Activated CD8-positive, alpha-beta T cell treated with anti-CD3 and anti-CD28 coated beads for 36 hours (primary cell): ENCODE measurements at regions not wholly inside any gene's neighbourhood (a gene's known extent, or its start where the extent isn't known, plus 50 kb on each side); places are given as distances from the start of the nearest gene placed in this dataset.

Experiments used
- ATAC-seq: fragments of 200-7000 bp; cut with Tn5 transposase; one replicate; pipeline ENCODE4 v1.10.0; 2021; ENCODE audit warnings: mild to moderate bottlenecking, moderate library complexity
- CTCF ChIA-PET: fragments of 350-600 bp; sonication (Branson Sonifier 250); formaldehyde crosslinking; loops from one replicate; lab custom pipeline; 2021; ENCODE audit warnings: antibody characterized with exemption; lab: Charles Lee
- POLR2A ChIA-PET: fragments of 350-600 bp; sonication (Branson Sonifier 250); formaldehyde crosslinking; loops from one replicate; lab custom pipeline; 2021; ENCODE audit warnings: antibody characterized with exemption; lab: Charles Lee
- DNase-seq: peaks from one replicate; pipeline ENCODE4 v3.0.0-alpha.2; 2020
- H3K27ac Mint-ChIP-seq: one replicate; pipeline ENCODE4 v1.8.0; 2021; ENCODE audit warnings: mild to moderate bottlenecking, mixed read lengths
- H3K27me3 Mint-ChIP-seq: one replicate; pipeline ENCODE4 v1.8.0; 2021; ENCODE audit warnings: mixed read lengths
- H3K36me3 Mint-ChIP-seq: one replicate; pipeline ENCODE4 v1.8.0; 2021; ENCODE audit warnings: low read depth, mixed read lengths
- H3K4me1 Mint-ChIP-seq: one replicate; pipeline ENCODE4 v1.8.0; 2021; ENCODE audit warnings: low read depth, mixed read lengths
- H3K4me3 Mint-ChIP-seq: one replicate; pipeline ENCODE4 v1.8.0; 2021; ENCODE audit warnings: mild to moderate bottlenecking, moderate library complexity, mixed read lengths
- H3K9me3 Mint-ChIP-seq: one replicate; pipeline ENCODE4 v1.8.0; 2021; ENCODE audit warnings: mixed read lengths
- CTCF ChIP-seq: fragments of 200-600 bp; IDR thresholded peaks from one replicate; pipeline ENCODE4 v1.8.0; 2022; ENCODE audit warnings: antibody characterized with exemption, mild to moderate bottlenecking
- intact Hi-C: fragments of 100-400 bp; cut with micrococcal nuclease; formaldehyde crosslinking; loops from one replicate; pipeline ENCODE4 v1.10.0; 2022

GRCh38 chr12:82047446-82047845, 288.3 kb upstream of the PPFIA2 start:
- POLR2A ChIA-PET, result no interaction called here
- DNase-seq (no peak), ATAC-seq (no peak)
- Mint-ChIP-seq H3K9me3 (no peaks in the 10 kb centered on the region), H3K4me1 (no peaks in the 10 kb centered on the region), H3K27me3 (peaks cover 4% of the 10 kb centered on the region), H3K4me3 (no peak overlapping the region), H3K27ac (no peak overlapping the region), H3K36me3 (no peaks in the 10 kb centered on the region)
- no peak for TF ChIP-seq CTCF
- CTCF ChIA-PET, result no interaction called here
- intact Hi-C loops, result no loop called here

- no peak overlapping the region for H3K4me3 Mint-ChIP-seq
- ATAC-seq (no peak), DNase-seq (no peak)
- TF ChIP-seq CTCF, result no peak
- H3K27ac Mint-ChIP-seq, result no peak overlapping the region
- no peaks in the 10 kb centered on the region for H3K9me3 Mint-ChIP-seq
- peaks cover 7% of the 10 kb centered on the region for H3K27me3 Mint-ChIP-seq
- H3K4me1 Mint-ChIP-seq, result no peaks in the 10 kb centered on the region
- intact Hi-C loops, result no loop called here
- CTCF ChIA-PET, result no interaction called here
- H3K36me3 Mint-ChIP-seq, result no peaks in the 10 kb centered on the region
- POLR2A ChIA-PET, result no interaction called here
Observed at GRCh38 chr12:82040987-82041743, 282.0 kb upstream of the PPFIA2 start.

GRCh38 chr12:82034769-82035168, 275.6 kb upstream of the PPFIA2 start:
- no peak for ATAC-seq
- DNase-seq, result no peak
- ChIA-PET CTCF (no interaction called here), POLR2A (no interaction called here)
- Mint-ChIP-seq H3K4me3 (no peak overlapping the region), H3K9me3 (peaks cover 10% of the 10 kb centered on the region), H3K27ac (no peak overlapping the region), H3K36me3 (no peaks in the 10 kb centered on the region), H3K27me3 (no peaks in the 10 kb centered on the region), H3K4me1 (no peaks in the 10 kb centered on the region)
- intact Hi-C loops, result no loop called here
- TF ChIP-seq CTCF, result no peak

- Mint-ChIP-seq H3K9me3 (peaks cover 5% of the 10 kb centered on the region), H3K4me3 (no peak overlapping the region), H3K27ac (no peak overlapping the region), H3K4me1 (no peaks in the 10 kb centered on the region), H3K36me3 (no peaks in the 10 kb centered on the region), H3K27me3 (no peaks in the 10 kb centered on the region)
- no peak for DNase-seq
- intact Hi-C loops, result no loop called here
- no peak for TF ChIP-seq CTCF
- ChIA-PET CTCF (no interaction called here), POLR2A (no interaction called here)
- ATAC-seq, result no peak
Observed at GRCh38 chr12:82029936-82030335, 270.8 kb upstream of the PPFIA2 start.

- DNase-seq, result no peak
- no peak for TF ChIP-seq CTCF
- Mint-ChIP-seq H3K36me3 (no peaks in the 10 kb centered on the region), H3K4me3 (no peak overlapping the region), H3K4me1 (no peaks in the 10 kb centered on the region), H3K9me3 (peaks cover 1% of the 10 kb centered on the region), H3K27me3 (no peaks in the 10 kb centered on the region), H3K27ac (no peak overlapping the region)
- ChIA-PET POLR2A (no interaction called here), CTCF (no interaction called here)
- intact Hi-C loops, result no loop called here
- ATAC-seq, result no peak
Observed at GRCh38 chr12:82028772-82029171, 269.6 kb upstream of the PPFIA2 start.
